RWPE2 (cell line): ENCODE measurements at regions not wholly inside any gene's neighbourhood (a gene's known extent, or its start where the extent isn't known, plus 50 kb on each side); places are given as distances from the start of the nearest gene placed in this dataset.

Source experiments
- ATAC-seq: fragments of 200-7000 bp; cut with Tn5 transposase; 3 replicates; pipeline ENCODE4 v1.9.1; 2021; ENCODE audit warnings: low read depth
- DNase-seq: peaks from one replicate; pipeline ENCODE4 v3.0.0-alpha.2; 2020; ENCODE audit warnings: low spot score
- H3K27ac ChIP-seq: fragments of 450-650 bp; 2 replicates; pipeline ENCODE4 v1.5.1; 2017; ENCODE audit warnings: mild to moderate bottlenecking; ENCODE audit not compliant: poor library complexity, severe bottlenecking
- H3K27me3 ChIP-seq: fragments of 250-450 bp; sonication (Bioruptor Pico); 2 replicates; pipeline ENCODE4 v1.5.1; 2021; ENCODE audit warnings: mild to moderate bottlenecking, moderate library complexity; ENCODE audit not compliant: insufficient read depth, poor library complexity, severe bottlenecking
- H3K36me3 ChIP-seq: fragments of 250-450 bp; sonication (Bioruptor Pico); 2 replicates; pipeline ENCODE4 v1.5.1; 2020; ENCODE audit warnings: low read depth, mild to moderate bottlenecking, moderate library complexity
- H3K4me1 ChIP-seq: fragments of 250-450 bp; sonication (Bioruptor Pico); 2 replicates; pipeline ENCODE4 v1.5.1; 2021; ENCODE audit warnings: mild to moderate bottlenecking, moderate library complexity; ENCODE audit not compliant: insufficient read depth, poor library complexity, severe bottlenecking
- H3K4me3 ChIP-seq: fragments of 250-450 bp; sonication (Bioruptor Pico); 2 replicates; pipeline ENCODE4 v1.5.1; 2021; ENCODE audit warnings: mild to moderate bottlenecking, moderate library complexity; ENCODE audit not compliant: severe bottlenecking
- H3K9me3 ChIP-seq: fragments of 250-450 bp; sonication (Bioruptor Pico); 2 replicates; pipeline ENCODE4 v1.5.1; 2021; ENCODE audit warnings: mild to moderate bottlenecking, moderate library complexity; ENCODE audit not compliant: severe bottlenecking
- TF ChIP-seq, protein P1 (sequence below): fragments of 450-650 bp; IDR thresholded peaks from one replicate; pipeline ENCODE4 v1.5.1; 2017; ENCODE audit warnings: mild to moderate bottlenecking, moderate library complexity; ENCODE audit not compliant: poor library complexity, severe bottlenecking

DNA sequence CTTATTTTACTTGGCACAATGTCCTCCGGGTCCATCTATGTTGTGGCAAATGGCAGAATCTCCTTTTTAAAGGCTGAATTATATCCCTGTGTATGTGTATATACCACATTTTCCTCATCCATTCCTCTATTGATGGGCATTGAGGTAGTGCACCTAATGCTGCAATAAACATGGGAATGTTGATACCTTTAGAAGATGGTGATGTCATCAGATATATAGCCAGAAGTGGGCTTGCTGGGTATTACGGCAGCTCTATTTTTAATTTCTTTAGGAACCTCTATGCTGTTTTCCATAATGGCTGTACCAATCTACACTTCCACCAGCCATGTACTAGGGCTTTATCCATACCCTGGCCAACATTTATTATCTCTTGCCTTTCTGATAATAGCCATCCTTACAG is 315.7 kb downstream of the FOXA2 start:
- Histone ChIP-seq H3K4me1 (no peaks in the 10 kb centered on the region), H3K9me3 (no peaks in the 10 kb centered on the region), H3K27me3 (peaks cover 23% of the 10 kb centered on the region), H3K27ac (no peak overlapping the region), H3K36me3 (no peaks in the 10 kb centered on the region), H3K4me3 (no peak overlapping the region)
- TF ChIP-seq, protein P1, sequence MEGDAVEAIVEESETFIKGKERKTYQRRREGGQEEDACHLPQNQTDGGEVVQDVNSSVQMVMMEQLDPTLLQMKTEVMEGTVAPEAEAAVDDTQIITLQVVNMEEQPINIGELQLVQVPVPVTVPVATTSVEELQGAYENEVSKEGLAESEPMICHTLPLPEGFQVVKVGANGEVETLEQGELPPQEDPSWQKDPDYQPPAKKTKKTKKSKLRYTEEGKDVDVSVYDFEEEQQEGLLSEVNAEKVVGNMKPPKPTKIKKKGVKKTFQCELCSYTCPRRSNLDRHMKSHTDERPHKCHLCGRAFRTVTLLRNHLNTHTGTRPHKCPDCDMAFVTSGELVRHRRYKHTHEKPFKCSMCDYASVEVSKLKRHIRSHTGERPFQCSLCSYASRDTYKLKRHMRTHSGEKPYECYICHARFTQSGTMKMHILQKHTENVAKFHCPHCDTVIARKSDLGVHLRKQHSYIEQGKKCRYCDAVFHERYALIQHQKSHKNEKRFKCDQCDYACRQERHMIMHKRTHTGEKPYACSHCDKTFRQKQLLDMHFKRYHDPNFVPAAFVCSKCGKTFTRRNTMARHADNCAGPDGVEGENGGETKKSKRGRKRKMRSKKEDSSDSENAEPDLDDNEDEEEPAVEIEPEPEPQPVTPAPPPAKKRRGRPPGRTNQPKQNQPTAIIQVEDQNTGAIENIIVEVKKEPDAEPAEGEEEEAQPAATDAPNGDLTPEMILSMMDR = no peak
- ATAC-seq (no peak), DNase-seq (no peak)

DNA sequence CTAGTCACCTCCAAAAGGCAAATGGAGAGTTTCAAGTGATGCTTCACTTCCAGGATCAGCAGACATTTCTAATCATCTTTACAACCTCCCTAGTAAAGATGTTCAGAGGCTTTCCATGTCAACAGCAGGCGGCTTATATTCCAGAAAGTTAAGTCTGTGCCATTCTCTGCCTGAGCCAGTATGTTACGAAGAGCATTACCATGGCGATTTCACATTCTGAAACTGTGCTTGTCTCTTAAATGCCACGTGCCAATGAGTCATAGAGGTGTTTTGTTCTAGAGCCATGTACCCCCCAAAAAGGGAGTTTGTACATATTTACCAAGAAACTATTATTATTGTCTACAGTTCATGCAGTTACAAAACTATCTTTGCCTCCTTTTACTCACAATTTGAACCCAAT is 319.5 kb downstream of the FOXA2 start:
- no peak overlapping the region for H3K4me3 ChIP-seq
- H3K4me1 ChIP-seq = no peaks in the 10 kb centered on the region
- H3K36me3 ChIP-seq = no peaks in the 10 kb centered on the region
- H3K27me3 ChIP-seq = peaks cover 35% of the 10 kb centered on the region
- no peak for ATAC-seq
- DNase-seq = no peak
- H3K9me3 ChIP-seq = no peaks in the 10 kb centered on the region
- no peak overlapping the region for H3K27ac ChIP-seq
- TF ChIP-seq, protein P1 = no peak

DNA sequence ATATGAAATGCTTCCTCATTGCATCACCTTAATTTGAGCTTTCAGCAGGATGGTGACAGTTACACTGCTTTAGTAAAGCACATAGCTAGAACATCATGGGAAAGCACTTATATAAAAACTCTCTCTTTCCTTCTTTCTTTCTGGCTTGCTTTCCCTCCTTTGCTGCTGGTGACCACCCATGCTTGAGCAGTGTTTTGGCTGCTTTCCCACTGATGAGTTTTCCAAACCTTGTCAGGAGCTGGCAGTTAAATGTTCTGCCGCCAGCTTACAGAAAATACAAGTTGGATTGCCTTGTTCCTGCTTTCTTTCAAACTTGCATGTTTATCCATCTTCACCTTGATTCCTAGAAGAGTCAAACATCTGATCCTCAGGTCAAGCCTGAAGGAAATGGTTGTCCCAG is 323.9 kb downstream of the FOXA2 start:
- no peaks in the 10 kb centered on the region for H3K36me3 ChIP-seq
- TF ChIP-seq, protein P1 = no peak
- no peaks in the 10 kb centered on the region for H3K4me1 ChIP-seq
- H3K27me3 ChIP-seq = peaks cover 28% of the 10 kb centered on the region
- H3K4me3 ChIP-seq = no peak overlapping the region
- DNase-seq (no peak), ATAC-seq (no peak)
- H3K27ac ChIP-seq = no peak overlapping the region
- H3K9me3 ChIP-seq = no peaks in the 10 kb centered on the region

DNA sequence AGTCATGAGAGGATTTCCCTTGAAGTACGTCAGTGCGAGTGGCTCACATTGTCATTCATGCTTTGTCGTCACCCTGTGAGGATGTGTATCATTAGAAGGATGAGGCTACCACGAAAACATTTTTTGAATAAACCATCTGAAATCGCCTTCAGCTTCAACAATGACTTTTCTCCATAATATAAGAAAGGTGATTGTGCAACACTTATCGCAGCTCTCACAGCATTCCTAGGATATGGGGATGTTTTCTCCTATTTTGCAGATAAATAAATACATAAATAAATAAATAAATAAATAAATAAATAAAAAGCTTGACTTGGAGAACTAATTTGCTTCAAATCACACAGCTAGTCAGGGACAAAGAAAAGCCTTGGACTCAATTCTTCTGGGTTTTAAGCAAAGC is 326.5 kb downstream of the FOXA2 start:
- H3K4me1 ChIP-seq = no peaks in the 10 kb centered on the region
- H3K4me3 ChIP-seq = no peak overlapping the region
- TF ChIP-seq, protein P1 = no peak
- no peaks in the 10 kb centered on the region for H3K36me3 ChIP-seq
- ATAC-seq (no peak), DNase-seq (no peak)
- no peaks in the 10 kb centered on the region for H3K9me3 ChIP-seq
- H3K27ac ChIP-seq = no peak overlapping the region
- H3K27me3 ChIP-seq = peaks cover 16% of the 10 kb centered on the region

DNA sequence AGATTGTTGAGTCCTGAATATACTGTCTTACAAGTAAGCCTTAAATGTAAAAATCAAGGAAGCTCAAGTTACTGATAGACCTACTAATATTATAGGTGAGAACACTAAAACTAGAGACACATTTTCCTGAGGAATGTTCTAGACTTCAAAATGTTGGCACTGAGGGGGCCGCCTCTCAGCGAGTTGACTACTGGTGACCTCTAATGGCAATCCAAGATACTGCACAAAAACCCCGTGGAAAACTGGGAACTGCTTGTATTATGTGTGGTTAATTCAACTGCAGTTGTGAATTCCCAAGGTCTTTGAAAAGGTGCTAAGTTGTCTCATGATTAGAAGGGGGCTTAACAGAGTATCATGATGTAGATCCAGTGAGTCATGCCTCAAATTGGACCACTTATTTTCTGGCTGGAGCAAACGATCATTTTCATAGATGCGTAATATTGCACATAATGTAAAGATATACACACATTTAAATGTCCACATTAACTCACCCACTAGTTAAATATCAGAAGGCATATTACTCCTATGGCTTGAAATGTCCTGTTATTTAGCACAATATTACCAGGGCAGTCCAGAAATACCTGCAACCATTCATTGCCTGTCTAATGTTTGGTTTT is 336.2 kb downstream of the FOXA2 start:
- TF ChIP-seq, protein P1 = peak; percentile 75
- Histone ChIP-seq H3K27me3 (peaks cover 2% of the 10 kb centered on the region), H3K27ac (no peak overlapping the region), H3K9me3 (no peaks in the 10 kb centered on the region), H3K4me3 (no peak overlapping the region), H3K36me3 (no peaks in the 10 kb centered on the region), H3K4me1 (no peaks in the 10 kb centered on the region)
- DNase-seq (no peak), ATAC-seq (0 out of 3 replicates have a peak, but pooled peaks have one; percentile 37)
